Thyroid gland (tissue), 4 donors: ENCODE measurements at regions not wholly inside any gene's neighbourhood (a gene's known extent, or its start where the extent isn't known, plus 50 kb on each side); places are given as distances from the start of the nearest gene placed in this dataset.

ENCODE experiments used
- DNase-seq, 2 donors: peaks; one replicate each; pipeline ENCODE4 v3.0.0-alpha.2; 2019
- H3K27ac ChIP-seq, 3 donors: fragments of 200-600 bp; sonication (generic); 1 replicate in 2 of 3; 2 replicates in 1 of 3; pipeline ENCODE4 v1.5.1; 2016 to 2019; ENCODE audit warnings: mild to moderate bottlenecking in 1 of 3, moderate library complexity in 1 of 3
- H3K27me3 ChIP-seq: fragments of 200-600 bp; sonication (generic); one replicate; pipeline ENCODE4 v1.5.1; 2019
- H3K36me3 ChIP-seq, 2 donors: fragments of 200-600 bp; sonication (generic); one replicate each; pipeline ENCODE4 v1.5.1; 2016 to 2019
- H3K4me1 ChIP-seq, 2 donors: fragments of 200-600 bp; sonication (generic); one replicate each; pipeline ENCODE4 v1.5.1; 2017 to 2019
- H3K4me3 ChIP-seq, 3 donors: fragments of 200-600 bp; sonication (generic); replicated peaks in 1 of 3; 1 replicate in 2 of 3; 2 replicates in 1 of 3; pipeline ENCODE4 v1.5.1; 2016; ENCODE audit warnings: mild to moderate bottlenecking in 1 of 3
- H3K9me3 ChIP-seq: fragments of 200-600 bp; sonication (generic); one replicate; pipeline ENCODE4 v1.5.1; 2017
- CTCF ChIP-seq, 6 experiments: fragments of 200-600 bp in 3 of 6; fragments of 450-650 bp in 3 of 6; sonication (generic) in 3 of 6; IDR thresholded peaks; one replicate each; pipeline ENCODE4 v1.5.1; 2016 to 2019; ENCODE audit warnings: antibody characterized with exemption in 6 of 6, mild to moderate bottlenecking in 2 of 6, inconsistent platforms in 1 of 6, moderate library complexity in 1 of 6
- POLR2A ChIP-seq, 2 donors: fragments of 450-650 bp; IDR thresholded peaks; one replicate each; pipeline ENCODE4 v1.6.1; 2017; ENCODE audit warnings: antibody characterized with exemption in 2 of 2, mild to moderate bottlenecking in 2 of 2, moderate library complexity in 1 of 2
- WGBS, 2 donors: methylation state at CpG; one replicate each; pipeline ENCODE4 v1.1.5; 2017; 5-methylcytosine and 5-hydroxymethylcytosine counted together
- intact Hi-C: fragments of 100-400 bp; cut with DNase I; formaldehyde crosslinking; loops from one replicate; pipeline ENCODE4 v1.15.1; 2023

DNA sequence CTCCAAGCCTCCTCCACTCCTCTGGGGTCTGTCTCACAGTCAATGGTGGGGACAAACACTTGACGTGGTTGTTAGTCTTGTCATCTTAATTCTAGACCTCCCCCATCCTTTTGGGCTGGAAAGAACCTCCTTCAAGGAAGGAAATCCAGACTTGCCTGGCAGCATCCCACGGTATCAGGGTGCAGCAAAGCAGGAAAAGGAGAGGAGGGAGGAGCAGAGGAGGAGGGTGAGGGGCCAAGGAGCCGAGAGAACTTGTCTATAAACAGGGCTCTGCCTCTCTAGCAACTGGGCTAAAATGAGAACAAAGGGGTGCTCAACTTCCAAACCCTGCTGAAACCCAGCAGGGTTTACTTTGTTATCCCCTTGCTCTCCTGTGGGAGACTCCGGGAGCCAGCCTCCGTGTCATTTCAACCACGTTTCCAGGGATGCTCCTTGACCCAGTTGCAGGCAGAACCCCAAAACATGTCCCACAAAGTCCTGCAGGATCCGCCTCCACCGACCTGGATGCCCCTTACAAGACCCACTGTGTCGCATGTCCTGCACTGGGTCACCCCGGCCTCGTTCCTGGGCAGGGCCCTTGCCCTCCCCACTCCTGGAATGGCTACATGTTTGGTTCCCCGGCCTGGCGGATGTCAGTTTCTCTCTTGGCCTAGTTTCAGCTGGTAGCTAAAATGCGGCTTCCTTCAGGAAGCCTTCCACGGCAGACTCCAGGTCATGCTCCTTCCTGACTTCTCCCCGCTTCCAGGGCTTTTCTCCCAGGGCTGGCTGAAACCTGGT, 69.7 kb upstream of the MGMT start:
- 51 to 64% methylated on average over 16 of the region's 16 CpGs for WGBS, 2 donors
- no peaks in the 10 kb centered on the region for H3K4me1 ChIP-seq
- H3K9me3 ChIP-seq: no peaks in the 10 kb centered on the region
- TF ChIP-seq CTCF (IDR thresholded peaks at IDR 0.05) (no peak), POLR2A (IDR thresholded peaks at IDR 0.05) (no peak)
- no peak for DNase-seq
- H3K27me3 ChIP-seq: no peaks in the 10 kb centered on the region
- H3K36me3 ChIP-seq: no peaks in the 10 kb centered on the region
- no peak overlapping the region for H3K4me3 ChIP-seq
- intact Hi-C loops: no loop called here
- H3K27ac ChIP-seq: no peak overlapping the region

- Histone ChIP-seq H3K27ac (no peak overlapping the region), H3K36me3 (no peaks in the 10 kb centered on the region), H3K27me3 (no peaks in the 10 kb centered on the region), H3K9me3 (no peaks in the 10 kb centered on the region), H3K4me3 (no peak overlapping the region), H3K4me1 (no peaks in the 10 kb centered on the region)
- no peak for DNase-seq
- TF ChIP-seq POLR2A (IDR thresholded peaks at IDR 0.05) (no peak), CTCF (IDR thresholded peaks at IDR 0.05) (no peak)
- 25 to 51% methylated on average over 2 of the region's 2 CpGs for WGBS, 2 donors
- intact Hi-C loops: no loop called here
These were observed 68.3 kb upstream of the MGMT start for GRCh38 chr10:129398711-129399141.

- no peak overlapping the region for H3K27ac ChIP-seq
- no peaks in the 10 kb centered on the region for H3K9me3 ChIP-seq
- H3K4me3 ChIP-seq: no peak overlapping the region
- DNase-seq: no peak
- intact Hi-C loops: no loop called here
- H3K36me3 ChIP-seq: no peaks in the 10 kb centered on the region
- TF ChIP-seq POLR2A (IDR thresholded peaks at IDR 0.05): no peak
- TF ChIP-seq CTCF (IDR thresholded peaks at IDR 0.05): no peak
- 52 to 68% methylated on average over 5 of the region's 5 CpGs for WGBS, 2 donors
- no peaks in the 10 kb centered on the region for H3K4me1 ChIP-seq
- no peaks in the 10 kb centered on the region for H3K27me3 ChIP-seq
These were observed 66.6 kb upstream of the MGMT start for GRCh38 chr10:129400426-129400825.

DNA sequence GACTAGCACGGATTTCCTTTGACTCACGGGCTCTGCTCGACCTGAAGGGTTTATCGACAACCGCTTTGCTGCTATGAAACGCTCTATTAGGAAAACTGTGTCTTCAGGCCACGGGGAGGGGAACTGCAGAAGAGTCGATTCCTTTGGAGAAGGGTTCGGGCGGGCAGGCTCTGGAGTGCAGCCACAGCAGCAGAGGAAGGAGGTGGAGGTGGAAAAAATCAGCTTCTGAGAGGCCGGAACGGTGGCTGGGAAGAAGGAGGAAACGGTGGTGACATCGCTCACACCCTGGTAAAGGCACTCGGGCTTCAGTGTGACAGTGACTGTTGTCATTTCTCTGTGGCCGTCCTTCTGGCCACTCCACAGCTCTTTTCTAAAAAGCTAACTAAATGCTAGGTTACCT, 64.6 kb upstream of the MGMT start:
- 32 to 43% methylated on average over 16 of the region's 16 CpGs for WGBS, 2 donors
- DNase-seq: no peak

More for the DNA sequence above, 64.6 kb upstream of the MGMT start:
- Histone ChIP-seq H3K9me3 (no peaks in the 10 kb centered on the region), H3K36me3 (no peaks in the 10 kb centered on the region), H3K27me3 (no peaks in the 10 kb centered on the region), H3K27ac (no peak overlapping the region), H3K4me3 (no peak overlapping the region), H3K4me1 (no peaks in the 10 kb centered on the region)
- TF ChIP-seq POLR2A (IDR thresholded peaks at IDR 0.05): no peak
- TF ChIP-seq CTCF (IDR thresholded peaks at IDR 0.05): no peak
- intact Hi-C loops: no loop called here
